HL-60 (cell line): ENCODE measurements at regions not wholly inside any gene's neighbourhood (a gene's known extent, or its start where the extent isn't known, plus 50 kb on each side); places are given as distances from the start of the nearest gene placed in this dataset.

Experiments used
- DNase-seq, 2 experiments: peaks; one replicate each; pipeline ENCODE4 v3.0.0-alpha.2; 2010 to 2020; ENCODE audit warnings: low read depth in 1 of 2, low spot score in 1 of 2
- H3K27ac ChIP-seq: fragments of 250-450 bp; sonication (Bioruptor Pico); replicated peaks from 2 replicates; pipeline ENCODE4 v1.5.1; 2020; ENCODE audit warnings: mild to moderate bottlenecking, moderate library complexity
- H3K27me3 ChIP-seq: fragments of 250-450 bp; sonication (Bioruptor Pico); 2 replicates; pipeline ENCODE4 v1.5.1; 2021; ENCODE audit warnings: mild to moderate bottlenecking, moderate library complexity; ENCODE audit not compliant: insufficient read depth, poor library complexity, severe bottlenecking
- H3K4me3 ChIP-seq: replicated peaks from 2 replicates; pipeline ENCODE4 v1.5.1; 2011; ENCODE audit warnings: mild to moderate bottlenecking, control low read depth, low read length; ENCODE audit not compliant: insufficient read depth
- GABPA ChIP-seq: IDR thresholded peaks from 2 replicates; pipeline ENCODE4 v1.6.1; 2012; ENCODE audit warnings: low read depth
- POLR2AphosphoS5 ChIP-seq: IDR thresholded peaks from 2 replicates; pipeline ENCODE4 v1.6.1; 2012; ENCODE audit warnings: low read depth
- SPI1 ChIP-seq: IDR thresholded peaks from 2 replicates; pipeline ENCODE4 v1.6.1; 2012; ENCODE audit warnings: low read depth, mild to moderate bottlenecking, borderline replicate concordance
- TF ChIP-seq, protein P1 (sequence below): IDR thresholded peaks from 2 replicates; pipeline ENCODE4 v1.6.1; 2012; ENCODE audit warnings: low read depth; ENCODE audit not compliant: insufficient replicate concordance
- TF ChIP-seq, protein P2 (sequence below): IDR thresholded peaks from one replicate; pipeline ENCODE4 v1.5.1; 2011; ENCODE audit warnings: low read length, control low read depth, inconsistent platforms; ENCODE audit not compliant: insufficient read depth

DNA sequence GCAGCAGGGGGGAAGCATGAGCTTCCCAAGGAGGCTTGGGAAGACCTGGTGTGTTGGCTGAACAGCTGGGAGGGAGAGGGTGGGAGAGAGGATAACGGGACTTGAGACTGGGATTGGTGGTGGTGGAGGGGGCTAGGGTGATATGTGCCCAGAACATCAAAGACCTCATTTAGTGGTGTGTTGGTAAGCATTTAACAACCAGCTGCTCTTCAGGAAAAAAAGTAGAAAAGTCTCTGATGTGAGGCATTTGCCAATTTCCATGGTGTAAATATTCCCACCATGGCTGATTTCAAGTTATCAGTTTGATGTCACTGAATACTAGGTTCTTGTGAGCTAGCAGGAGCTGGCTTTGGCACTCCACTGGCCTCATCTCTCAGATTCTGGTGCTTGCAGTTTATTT, 170.8 kb downstream of the MACROH2A1 start:
- no peaks in the 10 kb centered on the region for H3K27me3 ChIP-seq
- TF ChIP-seq GABPA (no peak), SPI1 (no peak)
- TF ChIP-seq, protein P1, sequence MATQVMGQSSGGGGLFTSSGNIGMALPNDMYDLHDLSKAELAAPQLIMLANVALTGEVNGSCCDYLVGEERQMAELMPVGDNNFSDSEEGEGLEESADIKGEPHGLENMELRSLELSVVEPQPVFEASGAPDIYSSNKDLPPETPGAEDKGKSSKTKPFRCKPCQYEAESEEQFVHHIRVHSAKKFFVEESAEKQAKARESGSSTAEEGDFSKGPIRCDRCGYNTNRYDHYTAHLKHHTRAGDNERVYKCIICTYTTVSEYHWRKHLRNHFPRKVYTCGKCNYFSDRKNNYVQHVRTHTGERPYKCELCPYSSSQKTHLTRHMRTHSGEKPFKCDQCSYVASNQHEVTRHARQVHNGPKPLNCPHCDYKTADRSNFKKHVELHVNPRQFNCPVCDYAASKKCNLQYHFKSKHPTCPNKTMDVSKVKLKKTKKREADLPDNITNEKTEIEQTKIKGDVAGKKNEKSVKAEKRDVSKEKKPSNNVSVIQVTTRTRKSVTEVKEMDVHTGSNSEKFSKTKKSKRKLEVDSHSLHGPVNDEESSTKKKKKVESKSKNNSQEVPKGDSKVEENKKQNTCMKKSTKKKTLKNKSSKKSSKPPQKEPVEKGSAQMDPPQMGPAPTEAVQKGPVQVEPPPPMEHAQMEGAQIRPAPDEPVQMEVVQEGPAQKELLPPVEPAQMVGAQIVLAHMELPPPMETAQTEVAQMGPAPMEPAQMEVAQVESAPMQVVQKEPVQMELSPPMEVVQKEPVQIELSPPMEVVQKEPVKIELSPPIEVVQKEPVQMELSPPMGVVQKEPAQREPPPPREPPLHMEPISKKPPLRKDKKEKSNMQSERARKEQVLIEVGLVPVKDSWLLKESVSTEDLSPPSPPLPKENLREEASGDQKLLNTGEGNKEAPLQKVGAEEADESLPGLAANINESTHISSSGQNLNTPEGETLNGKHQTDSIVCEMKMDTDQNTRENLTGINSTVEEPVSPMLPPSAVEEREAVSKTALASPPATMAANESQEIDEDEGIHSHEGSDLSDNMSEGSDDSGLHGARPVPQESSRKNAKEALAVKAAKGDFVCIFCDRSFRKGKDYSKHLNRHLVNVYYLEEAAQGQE: no peak
- TF ChIP-seq, protein P2, sequence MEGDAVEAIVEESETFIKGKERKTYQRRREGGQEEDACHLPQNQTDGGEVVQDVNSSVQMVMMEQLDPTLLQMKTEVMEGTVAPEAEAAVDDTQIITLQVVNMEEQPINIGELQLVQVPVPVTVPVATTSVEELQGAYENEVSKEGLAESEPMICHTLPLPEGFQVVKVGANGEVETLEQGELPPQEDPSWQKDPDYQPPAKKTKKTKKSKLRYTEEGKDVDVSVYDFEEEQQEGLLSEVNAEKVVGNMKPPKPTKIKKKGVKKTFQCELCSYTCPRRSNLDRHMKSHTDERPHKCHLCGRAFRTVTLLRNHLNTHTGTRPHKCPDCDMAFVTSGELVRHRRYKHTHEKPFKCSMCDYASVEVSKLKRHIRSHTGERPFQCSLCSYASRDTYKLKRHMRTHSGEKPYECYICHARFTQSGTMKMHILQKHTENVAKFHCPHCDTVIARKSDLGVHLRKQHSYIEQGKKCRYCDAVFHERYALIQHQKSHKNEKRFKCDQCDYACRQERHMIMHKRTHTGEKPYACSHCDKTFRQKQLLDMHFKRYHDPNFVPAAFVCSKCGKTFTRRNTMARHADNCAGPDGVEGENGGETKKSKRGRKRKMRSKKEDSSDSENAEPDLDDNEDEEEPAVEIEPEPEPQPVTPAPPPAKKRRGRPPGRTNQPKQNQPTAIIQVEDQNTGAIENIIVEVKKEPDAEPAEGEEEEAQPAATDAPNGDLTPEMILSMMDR: no peak
- DNase-seq: no peak
- no peak overlapping the region for H3K4me3 ChIP-seq
- no peak overlapping the region for H3K27ac ChIP-seq

DNA sequence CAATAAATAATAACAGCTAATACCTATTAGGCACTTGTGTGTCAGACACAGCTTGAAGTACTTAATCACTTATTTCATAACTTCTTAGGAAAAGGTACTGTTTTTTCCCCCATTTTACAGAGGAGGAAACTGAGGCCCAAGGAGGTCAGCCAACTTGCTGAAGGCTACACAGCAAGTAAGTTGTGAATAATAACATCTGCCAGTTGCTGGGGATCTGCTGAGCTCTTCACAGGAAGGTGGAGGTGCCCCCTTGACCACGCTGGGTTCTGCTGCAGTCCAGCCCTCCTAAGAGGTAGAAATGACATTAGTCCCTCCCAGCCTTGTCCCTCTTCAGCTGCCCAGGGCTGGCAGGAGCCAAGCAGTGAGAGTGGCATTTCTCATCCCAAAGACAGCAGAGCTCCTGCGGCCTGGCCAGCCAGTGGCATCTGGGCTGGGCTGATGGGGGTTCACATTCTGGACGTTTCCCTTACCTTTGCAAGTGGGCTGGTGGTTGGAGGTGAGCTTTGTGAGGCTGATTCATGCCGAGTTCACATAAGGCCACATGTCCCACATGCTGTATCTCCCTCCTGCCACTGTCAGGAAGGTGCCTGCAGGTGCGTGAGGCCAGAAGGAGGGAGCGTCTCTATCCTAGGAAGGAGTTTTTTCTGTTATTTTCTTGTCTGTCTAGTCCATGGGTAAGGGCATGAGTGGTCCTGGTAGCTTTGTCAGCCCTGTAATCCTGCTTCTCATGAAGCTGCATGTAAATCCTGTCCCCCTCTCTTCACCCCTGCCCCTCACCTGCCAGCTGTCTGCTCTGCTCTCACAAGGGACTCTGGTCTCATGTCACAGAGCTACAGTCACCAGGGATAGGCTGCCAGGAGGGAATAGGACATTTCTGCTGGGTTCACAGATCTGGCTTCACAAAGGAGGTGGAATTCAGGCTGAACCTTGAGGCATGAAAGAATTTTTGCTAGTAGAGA, 171.7 kb downstream of the MACROH2A1 start:
- no peak overlapping the region for H3K4me3 ChIP-seq
- DNase-seq: no peak
- H3K27me3 ChIP-seq: no peaks in the 10 kb centered on the region
- H3K27ac ChIP-seq: peak overlapping the region; percentile 59
- TF ChIP-seq GABPA (no peak), POLR2AphosphoS5 (no peak), SPI1 (no peak)
- TF ChIP-seq, protein P2: no peak
- TF ChIP-seq, protein P1: no peak

DNA sequence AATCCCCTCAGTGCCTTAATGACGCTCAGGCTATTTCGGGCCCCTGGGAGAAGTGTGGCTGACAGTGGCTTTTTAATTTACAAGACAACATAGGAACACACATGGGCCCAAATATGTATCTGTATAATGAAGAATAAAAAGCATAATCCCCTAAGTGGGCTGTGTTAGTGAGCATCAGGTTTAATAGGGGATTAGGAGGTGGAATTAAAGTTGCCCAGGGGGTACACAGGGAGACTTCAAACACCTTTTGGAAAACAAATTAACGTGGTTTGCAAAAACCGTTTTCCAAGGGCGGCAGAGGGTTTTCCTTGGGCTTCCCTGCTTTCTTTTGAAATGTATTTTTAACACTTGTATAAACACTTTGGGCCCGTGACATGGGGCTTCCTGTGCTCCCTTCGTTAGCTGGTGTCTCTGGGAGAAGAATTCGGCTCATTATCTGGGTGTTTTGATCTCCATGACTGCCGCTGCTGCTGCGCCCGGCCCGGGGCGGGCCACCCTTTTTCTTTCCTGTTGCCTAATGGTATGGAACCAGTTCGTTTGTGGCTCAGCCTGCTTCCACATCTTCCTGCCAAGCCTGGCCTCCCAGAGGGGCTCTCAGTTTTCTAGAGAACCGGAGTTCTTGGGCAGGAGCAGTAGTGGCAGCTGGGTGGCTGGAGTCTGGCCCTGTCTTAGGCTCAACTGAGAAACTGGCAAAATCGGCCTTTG, 173.0 kb downstream of the MACROH2A1 start:
- no peak overlapping the region for H3K4me3 ChIP-seq
- TF ChIP-seq GABPA (no peak), SPI1 (no peak), POLR2AphosphoS5 (no peak)
- TF ChIP-seq, protein P2: no peak
- TF ChIP-seq, protein P1: no peak
- no peaks in the 10 kb centered on the region for H3K27me3 ChIP-seq
- peak in 1 of 2 experiments; percentile 42 for DNase-seq
- H3K27ac ChIP-seq: peak overlapping the region; percentile 59
